Omental fat pad (tissue), 3 donors: ENCODE measurements at regions not wholly inside any gene's neighbourhood (a gene's known extent, or its start where the extent isn't known, plus 50 kb on each side); places are given as distances from the start of the nearest gene placed in this dataset.

Experiments used
- ATAC-seq: fragments of 150-250 bp; one replicate; pipeline ENCODE4 v1.9.1; 2016; ENCODE audit warnings: mild to moderate bottlenecking, moderate library complexity; ENCODE audit not compliant: low FRiP score
- DNase-seq: peaks from one replicate; pipeline ENCODE4 v3.0.0-alpha.2; 2019; ENCODE audit warnings: low spot score
- TF ChIP-seq, protein P1 (sequence below), 3 donors: fragments of 450-650 bp; IDR thresholded peaks; one replicate each; pipeline ENCODE4 v1.5.1; 2016 to 2017; ENCODE audit warnings: antibody characterized with exemption in 3 of 3, mild to moderate bottlenecking in 3 of 3, moderate library complexity in 2 of 3

DNA sequence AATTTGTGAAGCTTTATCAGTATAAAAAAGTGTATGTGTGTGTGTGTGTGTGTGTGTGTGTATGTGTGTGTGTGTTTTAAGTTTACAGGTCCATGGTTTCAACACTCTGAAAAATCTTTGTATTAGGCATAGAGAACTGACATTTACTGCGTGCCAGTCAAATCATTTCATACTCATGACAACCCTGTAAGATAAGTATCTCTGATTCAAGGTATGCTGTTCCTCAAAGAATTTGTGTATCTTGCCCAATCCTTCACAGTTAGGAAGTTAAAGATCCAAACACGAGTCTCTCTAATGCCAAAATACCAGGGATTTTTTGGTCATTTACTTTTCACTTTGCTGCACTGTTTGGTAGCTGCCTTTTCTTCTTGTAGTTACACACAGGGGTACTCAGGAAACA, 1121.3 kb upstream of the AUTS2 start:
- no peak for ATAC-seq
- no peak for DNase-seq
- TF ChIP-seq, protein P1, sequence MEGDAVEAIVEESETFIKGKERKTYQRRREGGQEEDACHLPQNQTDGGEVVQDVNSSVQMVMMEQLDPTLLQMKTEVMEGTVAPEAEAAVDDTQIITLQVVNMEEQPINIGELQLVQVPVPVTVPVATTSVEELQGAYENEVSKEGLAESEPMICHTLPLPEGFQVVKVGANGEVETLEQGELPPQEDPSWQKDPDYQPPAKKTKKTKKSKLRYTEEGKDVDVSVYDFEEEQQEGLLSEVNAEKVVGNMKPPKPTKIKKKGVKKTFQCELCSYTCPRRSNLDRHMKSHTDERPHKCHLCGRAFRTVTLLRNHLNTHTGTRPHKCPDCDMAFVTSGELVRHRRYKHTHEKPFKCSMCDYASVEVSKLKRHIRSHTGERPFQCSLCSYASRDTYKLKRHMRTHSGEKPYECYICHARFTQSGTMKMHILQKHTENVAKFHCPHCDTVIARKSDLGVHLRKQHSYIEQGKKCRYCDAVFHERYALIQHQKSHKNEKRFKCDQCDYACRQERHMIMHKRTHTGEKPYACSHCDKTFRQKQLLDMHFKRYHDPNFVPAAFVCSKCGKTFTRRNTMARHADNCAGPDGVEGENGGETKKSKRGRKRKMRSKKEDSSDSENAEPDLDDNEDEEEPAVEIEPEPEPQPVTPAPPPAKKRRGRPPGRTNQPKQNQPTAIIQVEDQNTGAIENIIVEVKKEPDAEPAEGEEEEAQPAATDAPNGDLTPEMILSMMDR (IDR thresholded peaks at IDR 0.05): no peak

DNA sequence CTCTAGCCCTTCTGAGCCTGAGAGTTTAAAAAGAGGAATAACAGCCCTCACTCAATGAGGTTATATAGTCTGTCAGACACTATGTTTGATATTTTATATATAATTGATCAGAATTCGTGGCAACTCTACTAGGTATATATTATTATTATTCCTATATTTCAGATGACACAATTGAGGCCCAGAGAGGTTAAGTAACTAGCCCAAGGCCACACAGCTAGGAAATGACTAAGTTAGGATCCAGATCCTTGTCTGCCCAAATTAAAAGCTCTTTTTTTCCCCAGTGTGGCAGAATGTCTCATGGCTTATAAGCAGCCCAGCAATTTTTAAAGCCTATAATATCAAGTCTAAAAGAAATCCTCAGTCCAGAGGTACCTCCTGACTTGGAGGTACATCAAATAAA, 1119.9 kb upstream of the AUTS2 start:
- TF ChIP-seq, protein P1 (IDR thresholded peaks at IDR 0.05): no peak
- ATAC-seq (no peak), DNase-seq (no peak)

DNA sequence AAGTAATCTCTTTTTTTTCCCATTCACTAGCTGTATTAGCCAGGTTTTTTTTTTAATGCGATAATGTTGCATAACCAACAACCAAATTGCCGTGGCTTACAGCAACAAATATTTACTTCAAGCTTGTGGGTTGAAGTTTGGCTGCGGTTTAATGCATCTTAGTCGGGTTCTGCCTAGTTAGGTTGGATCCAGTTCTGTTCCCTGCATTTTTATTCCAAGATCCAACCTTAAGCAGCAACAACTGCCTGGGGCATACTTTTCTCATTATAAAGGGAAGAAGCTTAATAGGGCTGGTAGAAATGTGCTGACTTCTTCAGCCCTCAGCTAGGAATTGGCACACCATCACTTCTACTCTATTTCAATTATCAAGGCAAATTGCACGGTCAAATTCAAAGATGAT, 1115.5 kb upstream of the AUTS2 start:
- DNase-seq: no peak
- ATAC-seq: no peak
- TF ChIP-seq, protein P1 (IDR thresholded peaks at IDR 0.05): no peak

DNA sequence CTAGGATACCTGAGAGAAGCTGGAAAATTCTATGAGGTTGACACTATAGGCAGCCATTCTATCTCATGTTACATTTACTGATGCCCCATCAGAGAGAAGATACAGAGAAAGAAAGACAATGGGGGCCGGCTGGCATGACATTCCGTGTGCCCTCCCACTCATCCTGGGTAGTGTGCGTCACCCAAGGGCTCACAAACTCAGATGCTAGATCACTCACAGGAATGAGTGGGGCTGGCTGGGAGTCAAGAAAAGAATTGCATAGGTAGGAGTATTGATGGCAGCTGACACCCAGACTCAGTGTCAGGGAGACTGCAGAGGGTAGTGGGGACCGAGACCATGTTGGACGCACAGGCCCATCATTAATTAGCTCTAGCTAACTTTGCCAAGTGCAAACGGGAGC, 1113.5 kb upstream of the AUTS2 start:
- ATAC-seq: no peak
- TF ChIP-seq, protein P1 (IDR thresholded peaks at IDR 0.05): no peak
- DNase-seq: no peak

DNA sequence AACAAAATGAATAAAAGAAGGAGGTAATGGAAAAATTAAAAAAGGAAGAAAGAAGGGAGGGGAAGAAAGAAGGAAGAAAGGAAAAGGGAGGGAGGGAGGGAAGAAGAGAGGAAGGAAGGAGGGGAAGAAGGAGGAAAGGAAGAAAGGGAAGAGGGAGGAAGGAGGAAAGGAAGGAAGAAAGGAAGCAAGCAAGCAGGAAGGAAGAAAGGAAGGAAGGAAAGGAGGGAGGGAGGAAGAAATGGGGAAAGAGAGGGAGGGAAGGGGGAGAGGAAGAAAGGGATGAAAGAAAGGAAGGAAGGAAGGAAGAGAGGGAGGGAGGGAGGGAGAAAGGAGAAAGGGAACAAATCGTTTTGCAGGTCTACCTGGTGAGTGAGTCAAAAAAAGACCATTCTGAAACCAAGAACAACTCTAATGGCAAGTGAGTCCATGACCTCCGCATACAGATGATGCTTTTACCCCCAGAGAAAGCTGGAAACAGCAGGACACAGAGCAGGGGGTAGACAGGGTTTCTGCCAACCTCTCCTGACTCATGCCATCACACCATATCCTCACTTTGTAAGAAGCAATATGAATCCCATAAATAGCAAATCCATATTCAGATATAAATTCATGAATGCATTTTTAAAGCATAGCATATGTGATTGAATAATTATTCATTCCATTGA, 1112.9 kb upstream of the AUTS2 start:
- no peak for DNase-seq
- no peak for ATAC-seq
- TF ChIP-seq, protein P1 (IDR thresholded peaks at IDR 0.05): no peak

DNA sequence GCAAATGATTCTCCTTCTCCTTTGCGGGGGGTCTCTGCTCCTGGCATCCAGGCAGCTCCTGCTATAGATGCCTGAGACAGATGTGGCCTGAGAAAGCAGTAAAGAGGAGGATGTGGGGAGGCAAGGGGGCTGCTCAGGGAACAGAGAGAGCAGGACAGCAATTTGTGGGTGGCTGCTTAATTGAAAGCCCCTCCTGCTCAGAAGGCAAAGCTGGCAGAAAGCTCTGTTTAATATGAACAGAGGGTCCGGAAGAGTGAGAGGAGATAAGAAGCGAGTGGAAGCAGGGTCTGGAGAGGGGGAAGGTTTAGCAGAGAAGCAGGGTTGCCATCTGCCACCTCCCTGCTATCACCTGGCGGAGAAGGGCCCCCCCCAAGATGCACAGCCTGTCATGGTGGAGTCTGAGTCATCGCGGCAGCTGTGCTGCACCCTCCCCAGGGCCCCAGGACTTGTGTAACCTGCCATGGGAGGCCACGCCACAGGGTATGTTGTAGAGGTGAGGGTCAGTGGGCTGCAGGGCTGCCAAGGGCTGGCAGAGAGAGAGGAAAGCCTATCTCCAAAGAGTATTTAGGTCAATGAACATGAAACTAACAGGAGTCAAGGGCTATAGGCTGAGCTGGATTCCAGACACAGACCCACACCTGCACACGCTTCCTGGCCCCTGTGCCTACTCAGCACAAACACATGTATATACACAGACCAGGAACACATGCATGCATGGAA, 1109.8 kb upstream of the AUTS2 start:
- TF ChIP-seq, protein P1 (IDR thresholded peaks at IDR 0.05): no peak
- DNase-seq (no peak), ATAC-seq (no peak)
